Esophagus squamous epithelium (tissue), 5 donors: ENCODE measurements at regions not wholly inside any gene's neighbourhood (a gene's known extent, or its start where the extent isn't known, plus 50 kb on each side); places are given as distances from the start of the nearest gene placed in this dataset.

Source experiments
- DNase-seq: peaks from one replicate; lab custom pipeline; 2025; lab: John Stamatoyannopoulos, UW
- H3K27ac ChIP-seq, 4 donors: fragments of 200-600 bp; sonication (generic); one replicate each; pipeline ENCODE4 v1.5.1; 2016 to 2019; ENCODE audit warnings: mild to moderate bottlenecking in 1 of 4
- H3K27me3 ChIP-seq, 4 donors: fragments of 200-600 bp; sonication (generic); 1 replicate in 3 of 4; 2 replicates in 1 of 4; pipeline versions ENCODE4 v1.5.1 to v1.6.0; 2017 to 2021; ENCODE audit warnings: antibody characterized with exemption in 1 of 4
- H3K36me3 ChIP-seq, 3 donors: fragments of 200-600 bp; sonication (generic); one replicate each; pipeline ENCODE4 v1.5.1; 2016 to 2019
- H3K4me1 ChIP-seq, 3 donors: fragments of 200-600 bp; sonication (generic); one replicate each; pipeline ENCODE4 v1.5.1; 2017 to 2019
- H3K4me3 ChIP-seq, 4 donors: fragments of 200-600 bp; sonication (generic); 1 replicate in 3 of 4; 2 replicates in 1 of 4; pipeline ENCODE4 v1.5.1; 2016 to 2019; ENCODE audit warnings: mild to moderate bottlenecking in 2 of 4, moderate library complexity in 1 of 4
- H3K9me3 ChIP-seq, 3 donors: fragments of 200-600 bp; sonication (generic); one replicate each; pipeline ENCODE4 v1.5.1; 2016 to 2019
- CTCF ChIP-seq, 6 experiments: fragments of 450-650 bp in 4 of 6; fragments of 200-600 bp in 2 of 6; sonication (generic) in 2 of 6; IDR thresholded peaks; one replicate each; pipeline ENCODE4 v1.5.1; 2016 to 2019; ENCODE audit warnings: antibody characterized with exemption in 6 of 6, mild to moderate bottlenecking in 4 of 6, moderate library complexity in 4 of 6
- POLR2A ChIP-seq, 4 donors: fragments of 450-650 bp; IDR thresholded peaks; one replicate each; pipeline ENCODE4 v1.6.1; 2017; ENCODE audit warnings: antibody characterized with exemption in 4 of 4, mild to moderate bottlenecking in 4 of 4, moderate library complexity in 3 of 4
- WGBS, 2 donors: methylation state at CpG; one replicate each; pipeline ENCODE4 v1.1.5; 2018; 5-methylcytosine and 5-hydroxymethylcytosine counted together
- intact Hi-C: fragments of 100-400 bp; cut with DNase I; formaldehyde crosslinking; loops from one replicate; pipeline ENCODE4 v1.15.0; 2022
- donor health status: DM: yes; HTN: yes; CAD: no.

- Histone ChIP-seq H3K27ac (no peak overlapping the region), H3K36me3 (no peaks in the 10 kb centered on the region), H3K4me3 (no peak overlapping the region), H3K9me3 (no peaks in the 10 kb centered on the region), H3K4me1 (no peaks in the 10 kb centered on the region), H3K27me3 (no peaks in the 10 kb centered on the region)
- 8 to 34% methylated on average over 3 of the region's 3 CpGs for WGBS, 2 donors
- DNase-seq, result no peak
- TF ChIP-seq CTCF (IDR thresholded peaks at IDR 0.05) (no peak), POLR2A (IDR thresholded peaks at IDR 0.05) (no peak)
- intact Hi-C loops, result no loop called here
Observed at GRCh38 chr3:109818081-109818480, 480.7 kb upstream of the DPPA4 start.

- DNase-seq, result no peak
- intact Hi-C loops, result no loop called here
- no peaks in the 10 kb centered on the region for H3K9me3 ChIP-seq
- no peaks in the 10 kb centered on the region for H3K36me3 ChIP-seq
- no peaks in the 10 kb centered on the region for H3K27me3 ChIP-seq
- WGBS, 2 donors, result 37 to 56% methylated on average over 6 of the region's 6 CpGs
- no peak overlapping the region for H3K27ac ChIP-seq
- H3K4me1 ChIP-seq, result no peaks in the 10 kb centered on the region
- TF ChIP-seq POLR2A (IDR thresholded peaks at IDR 0.05) (no peak), CTCF (IDR thresholded peaks at IDR 0.05) (no peak)
- H3K4me3 ChIP-seq, result no peak overlapping the region
Observed at GRCh38 chr3:109819734-109820133, 482.4 kb upstream of the DPPA4 start.

GRCh38 chr3:109825971-109826810, 488.8 kb upstream of the DPPA4 start:
- no peaks in the 10 kb centered on the region for H3K9me3 ChIP-seq
- no peaks in the 10 kb centered on the region for H3K27me3 ChIP-seq
- H3K36me3 ChIP-seq, result no peaks in the 10 kb centered on the region
- H3K4me3 ChIP-seq, result no peak overlapping the region
- no peak for TF ChIP-seq POLR2A (IDR thresholded peaks at IDR 0.05)
- no peak for TF ChIP-seq CTCF (IDR thresholded peaks at IDR 0.05)
- no peaks in the 10 kb centered on the region for H3K4me1 ChIP-seq
- WGBS, 2 donors, result 61 to 66% methylated on average over 7 of the region's 7 CpGs
- no peak for DNase-seq
- intact Hi-C loops, result no loop called here
- no peak overlapping the region for H3K27ac ChIP-seq

- Histone ChIP-seq H3K36me3 (no peaks in the 10 kb centered on the region), H3K9me3 (no peaks in the 10 kb centered on the region)
Observed at GRCh38 chr3:109831403-109831802, 494.1 kb upstream of the DPPA4 start.

More at GRCh38 chr3:109831403-109831802, 494.1 kb upstream of the DPPA4 start:
- Histone ChIP-seq H3K27me3 (no peaks in the 10 kb centered on the region), H3K4me1 (no peaks in the 10 kb centered on the region), H3K4me3 (no peak overlapping the region), H3K27ac (no peak overlapping the region)
- 65 to 71% methylated on average over 9 of the region's 9 CpGs for WGBS, 2 donors
- intact Hi-C loops, result no loop called here
- DNase-seq, result no peak
- TF ChIP-seq CTCF (IDR thresholded peaks at IDR 0.05) (no peak), POLR2A (IDR thresholded peaks at IDR 0.05) (no peak)
